ENCODE measurements at regions not wholly inside any gene's neighbourhood (a gene's known extent, or its start where the extent isn't known, plus 50 kb on each side); places are given as distances from the start of the nearest gene placed in this dataset.

GRCh38 chr5:126715765-126716164, 61.2 kb upstream of the LMNB1 start:
- H3K4me1 Mint-ChIP-seq: peaks cover 6% of the 10 kb centered on the region
- H3K36me3 Mint-ChIP-seq (ENCODE audit: low read depth): peaks cover 2% of the 10 kb centered on the region

GRCh38 chr5:126716861-126717260, 60.1 kb upstream of the LMNB1 start:
- peaks cover 6% of the 10 kb centered on the region for H3K27me3 Mint-ChIP-seq
- no peak for ATAC-seq
- no peak overlapping the region for H3K4me3 Mint-ChIP-seq

More at GRCh38 chr5:126715765-126716164, 61.2 kb upstream of the LMNB1 start:
- no peaks in the 10 kb centered on the region for H3K9me3 ChIP-seq (ENCODE audit: control insufficient read depth, low read length, poor library complexity, severe bottlenecking)
- DNase-seq (no peak), ATAC-seq (no peak)
- no peak overlapping the region for H3K4me3 Mint-ChIP-seq
- H3K27me3 Mint-ChIP-seq: peaks cover 11% of the 10 kb centered on the region
- H3K27ac Mint-ChIP-seq: no peak overlapping the region

GRCh38 chr5:126718236-126718868, 58.6 kb upstream of the LMNB1 start:
- H3K36me3 Mint-ChIP-seq (ENCODE audit: low read depth): peaks cover 2% of the 10 kb centered on the region
- H3K27ac Mint-ChIP-seq: no peak overlapping the region
- ATAC-seq: no peak
- no peaks in the 10 kb centered on the region for H3K9me3 ChIP-seq (ENCODE audit: control insufficient read depth, low read length, poor library complexity, severe bottlenecking)
- no peak for DNase-seq
- H3K4me3 Mint-ChIP-seq: no peak overlapping the region
- peaks cover 6% of the 10 kb centered on the region for H3K4me1 Mint-ChIP-seq
- peaks cover 1% of the 10 kb centered on the region for H3K27me3 Mint-ChIP-seq

More at GRCh38 chr5:126716861-126717260, 60.1 kb upstream of the LMNB1 start:
- no peak for DNase-seq
- no peaks in the 10 kb centered on the region for H3K9me3 ChIP-seq (ENCODE audit: control insufficient read depth, low read length, poor library complexity, severe bottlenecking)
- peaks cover 2% of the 10 kb centered on the region for H3K36me3 Mint-ChIP-seq (ENCODE audit: low read depth)
- H3K4me1 Mint-ChIP-seq: peaks cover 6% of the 10 kb centered on the region
- no peak overlapping the region for H3K27ac Mint-ChIP-seq

GRCh38 chr5:126720369-126720768, 56.6 kb upstream of the LMNB1 start:
- ATAC-seq: no peak
- DNase-seq: no peak
- peaks cover 6% of the 10 kb centered on the region for H3K4me1 Mint-ChIP-seq
- H3K27ac Mint-ChIP-seq: no peak overlapping the region
- no peaks in the 10 kb centered on the region for H3K27me3 Mint-ChIP-seq
- no peak overlapping the region for H3K4me3 Mint-ChIP-seq
- H3K9me3 ChIP-seq (ENCODE audit: control insufficient read depth, low read length, poor library complexity, severe bottlenecking): no peaks in the 10 kb centered on the region
- H3K36me3 Mint-ChIP-seq (ENCODE audit: low read depth): no peaks in the 10 kb centered on the region

GRCh38 chr5:126723643-126724042, 53.3 kb upstream of the LMNB1 start:
- Mint-ChIP-seq H3K27ac (no peak overlapping the region), H3K36me3 (ENCODE audit: low read depth) (no peaks in the 10 kb centered on the region), H3K4me1 (no peaks in the 10 kb centered on the region), H3K27me3 (no peaks in the 10 kb centered on the region), H3K4me3 (no peak overlapping the region)
- ATAC-seq (no peak), DNase-seq (no peak)
- H3K9me3 ChIP-seq (ENCODE audit: control insufficient read depth, low read length, poor library complexity, severe bottlenecking): no peaks in the 10 kb centered on the region
